ENCODE measurements at regions not wholly inside any gene's neighbourhood (a gene's known extent, or its start where the extent isn't known, plus 50 kb on each side); places are given as distances from the start of the nearest gene placed in this dataset.
A peak's percentile ranks its signal among the peaks of the same experiment; 100 is the strongest.

DNA sequence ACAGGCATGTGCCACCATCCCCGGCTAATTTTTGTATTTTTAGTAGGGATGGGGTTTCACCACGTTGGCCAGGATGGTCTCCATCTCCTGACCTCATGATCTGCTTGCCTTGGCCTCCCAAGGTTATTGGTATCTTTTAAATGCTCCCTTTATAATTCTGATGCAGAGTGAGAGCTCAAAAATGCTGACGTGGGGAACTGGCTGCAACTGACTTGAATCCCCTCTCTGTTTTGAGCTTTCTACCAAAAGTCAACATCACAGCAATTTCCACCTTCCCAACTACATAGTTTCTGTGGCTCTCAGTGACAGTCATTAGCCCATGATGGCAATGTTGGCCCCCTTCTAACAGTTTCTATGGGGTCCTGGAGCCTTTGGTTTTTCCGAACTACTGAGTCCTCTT lies 268.2 kb upstream of the FOXD3 start:
- TF ChIP-seq, protein P1, sequence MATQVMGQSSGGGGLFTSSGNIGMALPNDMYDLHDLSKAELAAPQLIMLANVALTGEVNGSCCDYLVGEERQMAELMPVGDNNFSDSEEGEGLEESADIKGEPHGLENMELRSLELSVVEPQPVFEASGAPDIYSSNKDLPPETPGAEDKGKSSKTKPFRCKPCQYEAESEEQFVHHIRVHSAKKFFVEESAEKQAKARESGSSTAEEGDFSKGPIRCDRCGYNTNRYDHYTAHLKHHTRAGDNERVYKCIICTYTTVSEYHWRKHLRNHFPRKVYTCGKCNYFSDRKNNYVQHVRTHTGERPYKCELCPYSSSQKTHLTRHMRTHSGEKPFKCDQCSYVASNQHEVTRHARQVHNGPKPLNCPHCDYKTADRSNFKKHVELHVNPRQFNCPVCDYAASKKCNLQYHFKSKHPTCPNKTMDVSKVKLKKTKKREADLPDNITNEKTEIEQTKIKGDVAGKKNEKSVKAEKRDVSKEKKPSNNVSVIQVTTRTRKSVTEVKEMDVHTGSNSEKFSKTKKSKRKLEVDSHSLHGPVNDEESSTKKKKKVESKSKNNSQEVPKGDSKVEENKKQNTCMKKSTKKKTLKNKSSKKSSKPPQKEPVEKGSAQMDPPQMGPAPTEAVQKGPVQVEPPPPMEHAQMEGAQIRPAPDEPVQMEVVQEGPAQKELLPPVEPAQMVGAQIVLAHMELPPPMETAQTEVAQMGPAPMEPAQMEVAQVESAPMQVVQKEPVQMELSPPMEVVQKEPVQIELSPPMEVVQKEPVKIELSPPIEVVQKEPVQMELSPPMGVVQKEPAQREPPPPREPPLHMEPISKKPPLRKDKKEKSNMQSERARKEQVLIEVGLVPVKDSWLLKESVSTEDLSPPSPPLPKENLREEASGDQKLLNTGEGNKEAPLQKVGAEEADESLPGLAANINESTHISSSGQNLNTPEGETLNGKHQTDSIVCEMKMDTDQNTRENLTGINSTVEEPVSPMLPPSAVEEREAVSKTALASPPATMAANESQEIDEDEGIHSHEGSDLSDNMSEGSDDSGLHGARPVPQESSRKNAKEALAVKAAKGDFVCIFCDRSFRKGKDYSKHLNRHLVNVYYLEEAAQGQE (IDR thresholded peaks at IDR 0.05; ENCODE audit: unreplicated experiment): no peak
- no peak for TF ChIP-seq CREB1 (CRISPR knock-in tag; IDR thresholded peaks at IDR 0.05; ENCODE audit: low read depth)
- TF ChIP-seq POLR2AphosphoS5 (IDR thresholded peaks at IDR 0.05; ENCODE audit: low read depth): no peak
- Histone ChIP-seq H3K4me2 (no peak overlapping the region), H2AFZ (peak overlapping the region; percentile 49; the same call in 1 of the 2 replicates), H3F3A (replicated peaks; ENCODE audit: low read depth) (no peaks in the 10 kb centered on the region), H3K79me2 (replicated peaks; ENCODE audit: insufficient read depth) (no peaks in the 10 kb centered on the region), H3K27me3 (ENCODE audit: insufficient read depth) (no peaks in the 10 kb centered on the region), H3K9me2 (ENCODE audit: insufficient read depth) (no peaks in the 10 kb centered on the region), H3K4me3 (no peak overlapping the region), H3K27ac (ENCODE audit: low read depth) (no peak overlapping the region), H3K4me1 (ENCODE audit: insufficient read depth) (peaks cover 5% of the 10 kb centered on the region; the same call in 1 of the 2 replicates), H3K36me3 (ENCODE audit: insufficient read depth) (no peaks in the 10 kb centered on the region), H4K20me1 (replicated peaks; ENCODE audit: insufficient read depth) (no peaks in the 10 kb centered on the region)
- no peak overlapping the region for H3K4me3 Mint-ChIP-seq
- DNase-seq (ENCODE audit: low spot score): no peak
- H3K27ac Mint-ChIP-seq: no peak overlapping the region
- H3K36me3 Mint-ChIP-seq (ENCODE audit: low read depth): no peaks in the 10 kb centered on the region
- H3K4me1 Mint-ChIP-seq: peaks cover 9% of the 10 kb centered on the region; the same call in 2 of the 3 replicates
- H3K27me3 Mint-ChIP-seq (ENCODE audit: insufficient read depth, low read depth, poor library complexity): peaks cover 2% of the 10 kb centered on the region
- no peak for ATAC-seq
- H3K9me3 Mint-ChIP-seq: no peaks in the 10 kb centered on the region

DNA sequence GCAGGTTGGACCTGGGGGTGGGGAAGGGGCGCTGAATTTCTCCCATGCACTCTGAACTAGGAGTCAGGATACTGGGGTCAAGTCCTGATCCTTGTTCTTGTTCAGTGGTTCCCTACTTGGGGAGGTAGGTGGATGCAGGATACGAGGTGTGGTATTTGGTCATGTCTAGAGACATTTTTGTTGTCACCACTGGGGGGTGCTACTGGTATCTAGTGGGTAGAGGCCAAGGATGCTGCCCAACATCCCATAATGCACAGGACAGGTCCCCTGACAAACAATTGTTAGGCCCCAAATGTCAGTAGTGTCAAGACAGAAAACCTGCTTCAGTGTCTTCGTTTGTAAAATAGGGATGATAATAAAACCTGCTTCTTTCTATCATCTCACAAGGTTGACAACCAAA lies 259.0 kb upstream of the FOXD3 start:
- DNase-seq (ENCODE audit: low spot score): peak; percentile 82

More for the DNA sequence above, 259.0 kb upstream of the FOXD3 start:
- Mint-ChIP-seq H3K27ac (no peak overlapping the region), H3K4me3 (no peak overlapping the region), H3K36me3 (ENCODE audit: low read depth) (no peaks in the 10 kb centered on the region), H3K4me1 (peaks cover 8% of the 10 kb centered on the region; the same call in 2 of the 3 replicates), H3K9me3 (no peaks in the 10 kb centered on the region), H3K27me3 (ENCODE audit: insufficient read depth, low read depth, poor library complexity) (peaks cover 8% of the 10 kb centered on the region)
- peaks cover 3% of the 10 kb centered on the region for H3K4me1 ChIP-seq (ENCODE audit: insufficient read depth)
- no peak for TF ChIP-seq NANOG (IDR thresholded peaks at IDR 0.05; ENCODE audit: borderline replicate concordance)
- TF ChIP-seq, protein P2, sequence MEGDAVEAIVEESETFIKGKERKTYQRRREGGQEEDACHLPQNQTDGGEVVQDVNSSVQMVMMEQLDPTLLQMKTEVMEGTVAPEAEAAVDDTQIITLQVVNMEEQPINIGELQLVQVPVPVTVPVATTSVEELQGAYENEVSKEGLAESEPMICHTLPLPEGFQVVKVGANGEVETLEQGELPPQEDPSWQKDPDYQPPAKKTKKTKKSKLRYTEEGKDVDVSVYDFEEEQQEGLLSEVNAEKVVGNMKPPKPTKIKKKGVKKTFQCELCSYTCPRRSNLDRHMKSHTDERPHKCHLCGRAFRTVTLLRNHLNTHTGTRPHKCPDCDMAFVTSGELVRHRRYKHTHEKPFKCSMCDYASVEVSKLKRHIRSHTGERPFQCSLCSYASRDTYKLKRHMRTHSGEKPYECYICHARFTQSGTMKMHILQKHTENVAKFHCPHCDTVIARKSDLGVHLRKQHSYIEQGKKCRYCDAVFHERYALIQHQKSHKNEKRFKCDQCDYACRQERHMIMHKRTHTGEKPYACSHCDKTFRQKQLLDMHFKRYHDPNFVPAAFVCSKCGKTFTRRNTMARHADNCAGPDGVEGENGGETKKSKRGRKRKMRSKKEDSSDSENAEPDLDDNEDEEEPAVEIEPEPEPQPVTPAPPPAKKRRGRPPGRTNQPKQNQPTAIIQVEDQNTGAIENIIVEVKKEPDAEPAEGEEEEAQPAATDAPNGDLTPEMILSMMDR (conservative IDR thresholded peaks at IDR 0.05; ENCODE audit: low read depth in 2 of 2): peak; percentile 71 to 87
- peak; percentile 99 for ATAC-seq
- no peak overlapping the region for H3K27ac ChIP-seq (ENCODE audit: low read depth)
- H3K79me2 ChIP-seq (replicated peaks; ENCODE audit: insufficient read depth): no peaks in the 10 kb centered on the region
- H3F3A ChIP-seq (replicated peaks; ENCODE audit: low read depth): no peaks in the 10 kb centered on the region
- H4K20me1 ChIP-seq (replicated peaks; ENCODE audit: insufficient read depth): no peaks in the 10 kb centered on the region
- H3K4me2 ChIP-seq: no peak overlapping the region
- no peaks in the 10 kb centered on the region for H3K36me3 ChIP-seq (ENCODE audit: insufficient read depth)
- 0 out of 2 replicates have a peak overlapping the region, but pooled peaks have one; percentile 6 for H2AFZ ChIP-seq
- H3K27me3 ChIP-seq (ENCODE audit: insufficient read depth): no peaks in the 10 kb centered on the region
- no peaks in the 10 kb centered on the region for H3K9me2 ChIP-seq (ENCODE audit: insufficient read depth)
- H3K4me3 ChIP-seq: no peak overlapping the region
